ENCODE measurements at regions not wholly inside any gene's neighbourhood (a gene's known extent, or its start where the extent isn't known, plus 50 kb on each side); places are given as distances from the start of the nearest gene placed in this dataset.
"Not testable (repeated sequence)": the region's sequence is repeated elsewhere in the genome, so short reads cannot be mapped to it uniquely, and the experiment has no call there.

- no peak for DNase-seq
Observed at GRCh38 chr2:183937220-183937619, 661.1 kb upstream of the ZNF804A start.

GRCh38 chr2:183946193-183946592 is 652.1 kb upstream of the ZNF804A start:
- DNase-seq, result no peak

- no peak for DNase-seq
Observed at GRCh38 chr2:183948861-183949260, 649.5 kb upstream of the ZNF804A start.

GRCh38 chr2:183950673-183951072 is 647.7 kb upstream of the ZNF804A start:
- no peak for DNase-seq

GRCh38 chr2:183951630-183952029 is 646.7 kb upstream of the ZNF804A start:
- DNase-seq, result no peak

GRCh38 chr2:183952741-183953140 is 645.6 kb upstream of the ZNF804A start:
- no peak for DNase-seq

GRCh38 chr2:183963609-183964008 is 634.7 kb upstream of the ZNF804A start:
- no peak for DNase-seq

GRCh38 chr2:183964565-183964964 is 633.8 kb upstream of the ZNF804A start:
- DNase-seq, result no peak

GRCh38 chr2:183967756-183968155 is 630.6 kb upstream of the ZNF804A start:
- DNase-seq, result no peak

GRCh38 chr2:183975676-183976075 is 622.7 kb upstream of the ZNF804A start:
- DNase-seq, result not testable (repeated sequence)

GRCh38 chr2:183984871-183985270 is 613.5 kb upstream of the ZNF804A start:
- no peak for DNase-seq

GRCh38 chr2:183991968-183992367 is 606.4 kb upstream of the ZNF804A start:
- no peak for DNase-seq

- DNase-seq, result no peak
Observed at GRCh38 chr2:183993052-183993451, 605.3 kb upstream of the ZNF804A start.

- DNase-seq, result no peak
Observed at GRCh38 chr2:183995632-183996031, 602.7 kb upstream of the ZNF804A start.

- DNase-seq, result no peak
Observed at GRCh38 chr2:183996825-183997793, 601.2 kb upstream of the ZNF804A start.

GRCh38 chr2:183998041-183998796 is 600.1 kb upstream of the ZNF804A start:
- DNase-seq, result no peak

- DNase-seq, result no peak
Observed at GRCh38 chr2:183998797-183999190, 599.5 kb upstream of the ZNF804A start.

GRCh38 chr2:184004289-184004947 is 593.9 kb upstream of the ZNF804A start:
- no peak for DNase-seq

GRCh38 chr2:184004948-184005672 is 593.2 kb upstream of the ZNF804A start:
- no peak for DNase-seq

- DNase-seq, result no peak
Observed at GRCh38 chr2:184006998-184007397, 591.3 kb upstream of the ZNF804A start.

- DNase-seq, result no peak
Observed at GRCh38 chr2:184026961-184027360, 571.4 kb upstream of the ZNF804A start.

- no peak for DNase-seq
Observed at GRCh38 chr2:184030245-184030644, 568.1 kb upstream of the ZNF804A start.

GRCh38 chr2:184030989-184031388 is 567.3 kb upstream of the ZNF804A start:
- DNase-seq, result no peak
